GM18519 (cell line): ENCODE measurements at regions not wholly inside any gene's neighbourhood (a gene's known extent, or its start where the extent isn't known, plus 50 kb on each side); places are given as distances from the start of the nearest gene placed in this dataset.
"Not testable (repeated sequence)": the region's sequence is repeated elsewhere in the genome, so short reads cannot be mapped to it uniquely, and the experiment has no call there.

ENCODE experiments used
- ATAC-seq: cut with Tn5 transposase; IDR thresholded peaks from one replicate; pipeline ENCODE4 v1.9.1; 2021; ENCODE audit warnings: mild to moderate bottlenecking, moderate library complexity; ENCODE audit not compliant: unreplicated experiment, low FRiP score

- no peak for ATAC-seq
These were observed 777.2 kb downstream of the UQCRFS1 start for GRCh38 chr19:28435551-28436271.

DNA sequence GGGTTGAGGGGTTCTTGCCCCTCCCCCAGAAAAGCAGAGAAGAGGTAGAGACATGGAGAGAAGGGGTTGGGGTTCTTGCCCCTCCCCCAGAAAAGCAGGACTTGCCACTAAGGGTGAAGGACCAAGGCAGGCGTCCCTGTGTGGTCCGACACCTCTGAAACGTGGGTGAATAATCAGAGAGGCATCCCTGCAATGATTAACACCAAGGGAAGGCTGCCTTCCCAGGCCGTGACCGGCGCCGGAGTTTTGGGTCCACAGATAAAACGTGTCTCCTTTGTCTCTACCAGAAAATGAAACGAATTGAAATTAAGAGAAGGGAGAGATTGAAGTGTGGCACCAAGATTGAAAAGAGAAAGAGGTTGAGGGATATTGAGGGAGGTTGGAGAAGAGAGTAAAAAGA, 778.2 kb downstream of the UQCRFS1 start:
- not testable (repeated sequence) for ATAC-seq

- not testable (repeated sequence) for ATAC-seq
These were observed 778.6 kb downstream of the UQCRFS1 start for GRCh38 chr19:28434365-28434764.

- ATAC-seq: not testable (repeated sequence)
These were observed 779.8 kb downstream of the UQCRFS1 start for GRCh38 chr19:28433166-28433565.

DNA sequence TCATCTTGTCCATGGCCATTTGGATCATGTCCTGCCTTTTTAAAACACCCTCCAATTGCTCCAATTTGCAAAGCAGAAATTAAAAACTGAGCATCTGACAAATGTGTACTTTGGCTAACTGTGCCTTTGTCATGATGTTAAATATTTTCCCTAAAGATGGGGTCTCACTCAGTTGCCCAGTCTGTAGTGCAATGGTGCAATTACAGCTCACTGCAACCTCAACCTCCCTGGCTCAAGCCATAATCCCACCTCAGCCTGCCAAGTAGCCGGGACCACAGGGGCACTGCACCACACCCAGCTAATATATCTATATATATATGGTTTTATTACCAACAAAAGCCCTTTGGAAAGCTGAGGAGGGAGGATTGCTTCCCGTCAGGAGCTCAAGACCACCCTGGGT, 782.7 kb downstream of the UQCRFS1 start:
- no peak for ATAC-seq

- no peak for ATAC-seq
These were observed 783.6 kb downstream of the UQCRFS1 start for GRCh38 chr19:28429356-28429755.

GRCh38 chr19:28428663-28429348, 784.1 kb downstream of the UQCRFS1 start:
- no peak for ATAC-seq

GRCh38 chr19:28427376-28428083, 785.4 kb downstream of the UQCRFS1 start:
- no peak for ATAC-seq

DNA sequence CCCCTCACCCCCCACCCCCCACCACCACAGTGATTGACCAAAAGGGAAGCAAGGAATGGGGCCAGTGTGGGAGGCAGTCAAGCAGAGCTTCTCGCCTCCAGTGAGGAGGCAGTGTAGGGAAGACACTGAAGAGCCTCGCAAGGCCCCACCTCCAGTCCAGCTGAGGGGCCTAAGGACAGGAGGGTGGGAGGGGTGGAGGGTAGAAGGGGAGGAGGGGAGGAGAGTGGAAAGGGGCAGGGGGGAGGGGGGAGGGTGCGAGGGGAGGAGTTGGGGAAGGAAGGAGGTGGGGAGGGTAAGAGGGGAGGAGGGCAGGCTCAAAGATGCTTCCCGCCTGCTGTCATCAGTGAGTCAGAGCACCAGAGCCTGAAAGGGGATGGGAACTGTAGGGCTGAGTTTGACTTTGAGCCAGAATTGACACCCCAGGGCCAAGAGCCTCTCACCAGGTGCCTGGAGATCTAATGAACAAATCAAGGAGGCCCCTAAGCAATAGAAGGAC, 786.2 kb downstream of the UQCRFS1 start:
- no peak for ATAC-seq

DNA sequence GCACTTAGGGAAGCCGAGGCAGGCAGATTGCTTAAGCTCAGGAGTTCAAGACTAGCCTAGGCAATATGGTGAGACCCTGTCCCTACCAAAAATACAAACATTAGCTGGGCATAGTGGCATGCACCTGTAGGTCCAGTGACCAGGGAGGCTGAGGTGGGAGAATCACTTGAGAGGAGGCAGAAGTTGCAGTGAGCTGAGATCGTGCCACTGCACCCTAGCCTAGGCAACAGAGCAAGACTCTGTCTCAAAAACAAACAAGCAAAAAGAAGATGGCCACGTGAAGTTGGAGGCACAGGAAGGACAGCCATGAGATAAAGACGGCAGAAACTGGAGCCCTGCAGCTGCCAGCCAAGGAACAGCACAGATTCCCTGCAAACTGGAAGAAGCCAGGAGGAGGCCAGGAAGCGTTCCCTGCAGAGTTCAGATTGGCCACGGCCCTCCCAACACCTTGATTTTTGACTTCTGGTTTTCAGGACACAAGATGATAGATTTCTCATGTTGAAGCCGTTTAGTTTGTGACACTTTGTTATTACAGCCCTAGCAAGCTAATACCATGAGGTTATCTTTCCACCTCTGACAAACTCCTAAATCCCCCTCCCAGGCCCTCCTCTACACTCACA, 786.7 kb downstream of the UQCRFS1 start:
- no peak for ATAC-seq

DNA sequence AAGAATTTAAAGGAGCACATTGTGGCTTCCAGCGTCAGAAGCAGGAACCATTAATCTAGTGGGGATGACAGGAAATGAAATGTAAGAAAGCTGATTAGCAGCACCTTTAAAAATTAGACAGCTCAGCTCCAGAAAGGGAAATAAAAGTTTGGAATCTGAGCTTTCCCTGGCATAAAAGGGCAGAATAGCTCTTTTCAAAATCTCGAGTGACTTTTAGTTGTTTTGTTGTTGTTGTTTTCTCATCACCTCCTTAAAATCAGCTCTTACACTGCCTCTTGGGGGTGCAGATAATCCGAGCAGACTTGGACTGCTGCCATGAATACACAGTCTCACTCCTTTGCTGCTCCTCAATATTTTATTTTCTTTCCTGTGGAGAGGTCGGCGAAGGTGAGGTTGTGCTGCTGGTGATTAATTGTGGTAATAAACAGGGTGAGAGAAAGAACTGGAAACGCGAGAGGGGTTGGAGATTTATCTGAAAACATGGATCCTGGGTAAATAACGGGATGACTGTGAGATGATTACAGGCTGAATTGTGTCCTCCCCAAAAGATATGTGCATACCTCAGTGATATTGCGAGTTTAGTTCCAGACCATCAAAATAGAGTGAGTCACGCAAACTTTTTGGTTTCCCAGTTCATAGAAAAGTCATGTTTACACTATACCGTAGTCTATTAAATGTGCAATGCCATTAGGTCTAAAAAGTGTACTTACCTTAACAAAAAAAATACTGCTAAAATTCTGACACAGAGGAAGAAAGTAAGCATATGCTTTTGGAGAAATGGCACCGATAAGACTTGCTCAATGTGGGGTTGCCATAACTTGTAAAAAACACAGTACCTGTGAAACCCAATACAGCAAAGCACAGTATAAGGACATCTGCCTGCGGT, 787.7 kb downstream of the UQCRFS1 start:
- ATAC-seq: no peak

GRCh38 chr19:28424662-28425045, 788.3 kb downstream of the UQCRFS1 start:
- no peak for ATAC-seq

- ATAC-seq: no peak
These were observed 788.9 kb downstream of the UQCRFS1 start for GRCh38 chr19:28424077-28424476.

DNA sequence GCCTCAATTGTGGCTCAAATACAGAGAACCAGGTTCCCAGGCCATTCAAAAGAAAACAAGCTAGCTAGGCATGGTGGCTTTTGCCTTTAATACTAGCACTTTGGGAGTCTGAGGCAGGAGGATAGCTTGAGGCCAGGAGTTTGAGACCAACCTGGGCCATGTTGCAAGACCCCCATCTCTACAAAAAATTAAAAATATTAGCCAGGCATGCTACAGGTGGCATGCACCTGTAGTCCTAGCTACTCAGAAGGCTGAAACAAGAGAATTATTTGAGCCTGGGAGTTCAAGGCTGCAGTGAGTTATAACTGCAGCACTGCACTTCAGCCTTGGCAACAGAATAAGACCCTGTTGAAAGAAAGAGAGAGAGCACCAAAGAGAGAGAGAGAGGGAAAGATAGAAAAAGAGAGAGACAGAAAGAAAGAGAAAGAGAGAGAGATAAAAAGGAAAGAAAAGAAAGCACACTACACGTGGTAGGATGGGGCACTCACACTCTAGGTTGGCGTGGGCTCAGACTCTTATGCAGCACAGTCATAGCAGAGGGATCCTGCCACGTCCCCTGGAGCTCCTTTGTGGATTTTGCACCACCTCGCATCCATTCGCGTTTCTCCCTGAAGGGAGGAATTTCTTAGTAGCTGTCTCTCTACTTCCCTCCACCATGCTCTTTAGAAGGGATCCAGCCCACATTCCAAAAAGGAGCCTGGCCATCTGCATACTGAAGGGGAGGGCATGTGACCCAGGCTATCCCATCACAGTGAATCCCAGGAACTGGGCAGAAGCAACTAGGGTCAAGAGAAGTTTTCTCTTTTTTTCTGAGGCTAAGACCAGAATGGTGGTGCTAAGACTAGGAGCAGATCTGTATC, 789.9 kb downstream of the UQCRFS1 start:
- no peak for ATAC-seq

DNA sequence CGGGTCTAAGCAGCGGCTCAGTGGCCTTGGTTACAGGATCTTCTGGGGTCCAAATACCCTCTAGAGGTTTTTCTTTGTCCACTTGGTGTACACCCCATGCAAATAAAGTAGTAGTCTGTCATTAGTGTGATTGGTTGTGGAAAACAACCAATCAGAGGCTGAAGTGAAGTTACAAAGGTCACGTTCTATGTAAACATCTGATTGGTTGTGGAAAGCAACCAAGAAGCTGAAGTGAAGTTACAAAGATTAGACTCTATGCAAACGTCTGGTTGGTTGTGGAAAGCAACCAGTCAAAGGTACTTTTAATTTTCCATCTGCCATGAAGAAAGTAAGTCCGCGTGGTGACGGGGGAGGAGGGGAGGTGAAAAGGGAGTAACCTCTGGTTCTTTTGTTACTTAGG, 790.9 kb downstream of the UQCRFS1 start:
- no peak for ATAC-seq

DNA sequence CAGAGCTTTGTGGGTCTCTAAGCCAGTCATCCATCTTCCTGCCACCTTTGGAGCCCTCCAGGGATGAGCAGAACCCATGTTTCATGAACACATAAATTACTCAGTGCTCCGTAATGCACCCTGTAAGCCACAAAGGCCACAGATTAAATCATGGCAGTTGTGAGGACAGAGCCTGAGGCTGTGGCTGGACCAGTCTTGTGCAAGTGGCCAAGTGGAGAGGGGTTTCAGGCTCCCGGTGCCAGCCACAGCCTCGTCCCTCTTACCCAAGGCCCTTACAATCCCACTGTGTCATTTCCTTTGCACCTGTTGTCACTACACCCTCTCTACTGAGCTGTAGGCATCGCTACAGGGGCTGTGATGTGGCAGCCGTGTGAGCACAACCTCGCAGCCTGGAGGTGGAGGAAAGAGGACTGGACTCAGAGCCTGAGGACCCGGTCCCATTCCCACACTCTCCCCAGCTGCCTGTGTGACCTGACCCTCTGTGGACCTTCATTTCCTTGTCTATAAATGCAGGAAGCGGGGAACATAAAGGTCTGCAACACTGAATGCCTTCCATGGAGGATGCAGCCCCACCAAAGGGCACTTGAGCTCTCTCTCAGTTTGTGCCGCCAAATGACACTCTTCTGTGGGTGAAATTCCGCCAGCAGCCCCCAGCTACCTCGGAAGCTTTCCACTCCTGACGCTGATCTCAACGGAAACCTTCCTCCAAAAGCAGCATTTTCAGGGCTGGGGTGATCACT, 792.0 kb downstream of the UQCRFS1 start:
- ATAC-seq: no peak

DNA sequence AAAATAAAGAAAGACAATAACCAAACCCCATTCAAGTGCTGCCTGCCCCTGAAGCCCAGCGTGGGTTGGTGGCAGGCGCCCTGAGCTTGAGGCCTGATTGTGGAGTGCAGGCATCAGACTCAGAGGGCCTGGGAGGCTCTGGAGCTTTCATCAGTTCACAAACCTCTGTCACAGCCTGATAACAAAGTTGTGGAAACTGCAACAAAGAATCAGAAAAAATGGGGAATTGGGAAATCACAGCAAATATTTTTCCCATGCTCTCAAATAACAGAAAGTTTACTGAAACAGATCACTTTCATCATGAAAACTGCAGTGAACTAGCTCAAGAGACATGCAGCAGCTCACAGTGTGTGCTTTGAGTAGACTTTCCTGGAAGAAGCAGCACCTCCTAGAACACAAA, 793.6 kb downstream of the UQCRFS1 start:
- no peak for ATAC-seq

DNA sequence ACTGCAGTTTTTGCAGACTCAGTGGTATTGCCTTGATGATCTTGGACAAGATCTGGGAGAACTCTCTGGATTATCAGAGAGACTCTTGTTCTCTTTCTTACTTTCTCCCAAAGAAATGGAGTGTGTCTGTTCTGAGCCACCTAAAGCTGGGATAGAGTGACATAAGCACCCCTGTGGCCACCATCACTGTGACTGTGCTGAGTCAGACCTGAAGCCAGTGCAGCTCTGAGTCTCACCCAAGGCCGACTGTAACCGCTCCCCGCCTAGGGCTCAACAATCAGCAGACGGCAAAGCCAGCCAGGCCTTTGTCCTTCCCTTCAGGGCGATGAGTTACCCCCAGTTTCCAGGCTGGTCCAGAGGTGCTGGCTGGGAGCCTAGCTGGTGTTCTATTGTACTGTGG, 795.6 kb downstream of the UQCRFS1 start:
- ATAC-seq: no peak
